Loucy (cell line): ENCODE measurements at regions not wholly inside any gene's neighbourhood (a gene's known extent, or its start where the extent isn't known, plus 50 kb on each side); places are given as distances from the start of the nearest gene placed in this dataset.

Experiments used
- H2AFZ ChIP-seq: fragments of 200-600 bp; sonication (generic); 2 replicates; pipeline ENCODE4 v1.6.0; 2016; ENCODE audit warnings: antibody characterized with exemption, mild to moderate bottlenecking, low read length, moderate library complexity
- H3F3A ChIP-seq: fragments of 200-600 bp; 2 replicates; pipeline ENCODE4 v1.6.0; 2016; ENCODE audit warnings: antibody characterized with exemption, low read depth, mild to moderate bottlenecking
- H3K27me3 ChIP-seq: fragments of 200-600 bp; sonication (generic); 2 replicates; pipeline ENCODE4 v1.6.1; 2014; ENCODE audit warnings: low read length, mild to moderate bottlenecking; ENCODE audit not compliant: insufficient read depth, poor library complexity, severe bottlenecking
- H3K36me3 ChIP-seq: fragments of 200-600 bp; sonication (generic); 2 replicates; pipeline ENCODE4 v1.6.1; 2016; ENCODE audit warnings: low read length; ENCODE audit not compliant: insufficient read depth
- H3K4me1 ChIP-seq: fragments of 200-600 bp; sonication (generic); 2 replicates; pipeline ENCODE4 v1.5.1; 2014; ENCODE audit warnings: low read length, mild to moderate bottlenecking; ENCODE audit not compliant: insufficient read depth, poor library complexity, severe bottlenecking
- H3K4me2 ChIP-seq: fragments of 200-600 bp; sonication (generic); 2 replicates; pipeline ENCODE4 v1.6.0; 2014; ENCODE audit warnings: antibody characterized with exemption, low read length, low read depth, mild to moderate bottlenecking; ENCODE audit not compliant: poor library complexity, severe bottlenecking
- H3K4me3 ChIP-seq: fragments of 200-600 bp; sonication (generic); 2 replicates; pipeline ENCODE4 v1.5.1; 2014; ENCODE audit warnings: low read length, mild to moderate bottlenecking, mixed read lengths; ENCODE audit not compliant: poor library complexity, severe bottlenecking
- H3K79me2 ChIP-seq: fragments of 200-600 bp; sonication (generic); 2 replicates; pipeline ENCODE4 v1.6.1; 2014; ENCODE audit warnings: low read length; ENCODE audit not compliant: insufficient read depth
- H3K9ac ChIP-seq: fragments of 200-600 bp; sonication (generic); 2 replicates; pipeline ENCODE4 v1.6.0; 2014; ENCODE audit warnings: mild to moderate bottlenecking, low read depth, low read length, moderate library complexity; ENCODE audit not compliant: poor library complexity, severe bottlenecking
- H3K9me2 ChIP-seq: fragments of 200-600 bp; sonication (generic); replicated peaks from 2 replicates; pipeline ENCODE4 v1.6.1; 2016; ENCODE audit warnings: low read depth, low read length, mixed read lengths
- H3K9me3 ChIP-seq: fragments of 200-600 bp; sonication (generic); 2 replicates; pipeline ENCODE4 v1.6.1; 2014; ENCODE audit warnings: mild to moderate bottlenecking, antibody characterized with exemption, low read length, low read depth; ENCODE audit not compliant: insufficient read depth
- H4K20me1 ChIP-seq: fragments of 200-600 bp; sonication (generic); 2 replicates; pipeline ENCODE4 v1.6.0; 2014; ENCODE audit warnings: antibody characterized with exemption, low read length, mild to moderate bottlenecking; ENCODE audit not compliant: insufficient read depth, poor library complexity, severe bottlenecking
- EZH2phosphoT487 ChIP-seq: fragments of 200-600 bp; IDR thresholded peaks from 2 replicates; pipeline ENCODE4 v1.6.1; 2018; ENCODE audit warnings: antibody characterized with exemption, mild to moderate bottlenecking, moderate library complexity, borderline replicate concordance
- TF ChIP-seq, protein P1 (sequence below): fragments of 200-600 bp; sonication (generic); conservative IDR thresholded peaks from 2 replicates; pipeline ENCODE4 v1.5.1; 2014; ENCODE audit warnings: mild to moderate bottlenecking, antibody characterized with exemption, low read length

DNA sequence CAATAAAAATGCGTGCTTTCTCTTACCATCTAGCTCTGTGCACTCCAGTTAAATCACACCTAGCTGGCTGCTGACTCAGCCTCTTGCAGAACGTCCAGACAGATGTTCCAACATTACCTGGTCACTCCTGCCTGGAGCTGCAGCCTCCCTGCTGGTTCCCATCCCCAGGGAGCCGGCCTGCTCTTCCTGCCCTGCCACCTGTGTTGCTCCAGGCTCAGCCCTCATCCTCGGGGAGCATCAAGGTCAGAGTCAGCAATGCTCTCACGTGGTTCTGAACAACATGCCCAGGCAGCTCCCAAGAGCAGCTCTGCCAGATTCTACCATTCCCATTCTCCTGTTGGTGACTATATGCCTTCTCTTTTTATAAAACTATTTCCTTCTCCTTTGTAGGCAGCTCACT is 81.3 kb downstream of the GADD45G start:
- Histone ChIP-seq H3K9me3 (no peaks in the 10 kb centered on the region), H3K27me3 (no peaks in the 10 kb centered on the region), H2AFZ (no peak overlapping the region), H4K20me1 (no peaks in the 10 kb centered on the region), H3F3A (no peaks in the 10 kb centered on the region), H3K79me2 (no peaks in the 10 kb centered on the region), H3K4me1 (no peaks in the 10 kb centered on the region), H3K4me2 (no peak overlapping the region), H3K9me2 (no peaks in the 10 kb centered on the region), H3K4me3 (no peak overlapping the region), H3K36me3 (no peaks in the 10 kb centered on the region), H3K9ac (no peak overlapping the region)
- TF ChIP-seq, protein P1, sequence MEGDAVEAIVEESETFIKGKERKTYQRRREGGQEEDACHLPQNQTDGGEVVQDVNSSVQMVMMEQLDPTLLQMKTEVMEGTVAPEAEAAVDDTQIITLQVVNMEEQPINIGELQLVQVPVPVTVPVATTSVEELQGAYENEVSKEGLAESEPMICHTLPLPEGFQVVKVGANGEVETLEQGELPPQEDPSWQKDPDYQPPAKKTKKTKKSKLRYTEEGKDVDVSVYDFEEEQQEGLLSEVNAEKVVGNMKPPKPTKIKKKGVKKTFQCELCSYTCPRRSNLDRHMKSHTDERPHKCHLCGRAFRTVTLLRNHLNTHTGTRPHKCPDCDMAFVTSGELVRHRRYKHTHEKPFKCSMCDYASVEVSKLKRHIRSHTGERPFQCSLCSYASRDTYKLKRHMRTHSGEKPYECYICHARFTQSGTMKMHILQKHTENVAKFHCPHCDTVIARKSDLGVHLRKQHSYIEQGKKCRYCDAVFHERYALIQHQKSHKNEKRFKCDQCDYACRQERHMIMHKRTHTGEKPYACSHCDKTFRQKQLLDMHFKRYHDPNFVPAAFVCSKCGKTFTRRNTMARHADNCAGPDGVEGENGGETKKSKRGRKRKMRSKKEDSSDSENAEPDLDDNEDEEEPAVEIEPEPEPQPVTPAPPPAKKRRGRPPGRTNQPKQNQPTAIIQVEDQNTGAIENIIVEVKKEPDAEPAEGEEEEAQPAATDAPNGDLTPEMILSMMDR = no peak
- no peak for TF ChIP-seq EZH2phosphoT487

DNA sequence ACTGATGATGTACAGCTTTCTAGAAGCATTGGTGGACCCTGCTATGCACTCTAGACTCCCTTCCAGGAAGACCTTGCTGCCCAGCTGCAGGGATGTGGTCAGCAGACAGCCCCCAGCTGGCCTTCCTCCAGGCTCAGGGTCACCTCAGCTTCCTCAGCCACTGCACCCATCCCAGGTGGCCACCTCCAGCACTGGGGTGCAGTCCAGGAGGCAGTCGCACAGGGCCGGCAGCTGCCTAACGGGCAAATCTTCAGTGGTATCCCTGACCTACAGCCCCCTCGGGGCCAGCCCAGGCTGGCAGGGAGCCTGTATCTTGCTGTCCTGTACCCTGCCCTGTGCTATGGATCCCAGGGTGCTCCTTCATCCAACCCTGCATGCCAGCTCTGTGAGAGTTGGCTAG is 81.8 kb downstream of the GADD45G start:
- Histone ChIP-seq H3F3A (no peaks in the 10 kb centered on the region), H3K9ac (no peak overlapping the region), H3K4me2 (no peak overlapping the region), H3K4me3 (no peak overlapping the region), H3K4me1 (no peaks in the 10 kb centered on the region), H2AFZ (no peak overlapping the region), H3K36me3 (no peaks in the 10 kb centered on the region), H3K27me3 (no peaks in the 10 kb centered on the region), H3K9me2 (no peaks in the 10 kb centered on the region), H4K20me1 (no peaks in the 10 kb centered on the region), H3K9me3 (no peaks in the 10 kb centered on the region), H3K79me2 (no peaks in the 10 kb centered on the region)
- TF ChIP-seq, protein P1 = no peak
- TF ChIP-seq EZH2phosphoT487 = no peak

DNA sequence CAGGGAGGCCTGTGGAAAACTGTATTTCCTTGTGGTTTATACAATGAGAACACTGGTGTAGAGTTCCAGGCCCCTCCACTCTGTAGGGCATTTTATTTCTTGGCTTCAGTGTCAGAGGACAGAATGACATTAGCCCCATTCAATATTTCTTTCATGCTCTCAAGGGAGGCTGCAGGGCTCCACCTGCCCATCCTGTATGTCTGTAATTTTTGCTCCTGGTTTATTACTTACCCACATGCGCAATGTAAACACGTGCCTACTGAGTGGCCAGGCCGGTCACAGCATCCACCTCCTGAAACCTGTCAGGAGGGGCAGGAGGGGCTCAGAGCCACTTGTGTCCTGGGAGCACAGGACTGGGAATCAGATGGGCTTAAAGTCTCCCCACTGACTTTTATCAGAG is 82.4 kb downstream of the GADD45G start:
- Histone ChIP-seq H2AFZ (no peak overlapping the region), H4K20me1 (no peaks in the 10 kb centered on the region), H3K4me2 (no peak overlapping the region), H3K36me3 (no peaks in the 10 kb centered on the region), H3K4me1 (no peaks in the 10 kb centered on the region), H3K9me2 (no peaks in the 10 kb centered on the region), H3K27me3 (no peaks in the 10 kb centered on the region), H3K79me2 (no peaks in the 10 kb centered on the region), H3K4me3 (no peak overlapping the region), H3K9me3 (no peaks in the 10 kb centered on the region), H3F3A (no peaks in the 10 kb centered on the region), H3K9ac (no peak overlapping the region)
- TF ChIP-seq, protein P1 = no peak
- no peak for TF ChIP-seq EZH2phosphoT487
